Heart left ventricle (tissue), 13 donors: ENCODE measurements at regions not wholly inside any gene's neighbourhood (a gene's known extent, or its start where the extent isn't known, plus 50 kb on each side); places are given as distances from the start of the nearest gene placed in this dataset.

Source experiments
- POLR2A ChIP-seq, 2 donors: fragments of 450-650 bp; IDR thresholded peaks; one replicate each; pipeline ENCODE4 v1.6.1; 2017; ENCODE audit warnings: antibody characterized with exemption in 2 of 2, mild to moderate bottlenecking in 2 of 2, moderate library complexity in 2 of 2
- TF ChIP-seq, protein P1 (sequence below), 12 donors: fragments of 200-600 bp; sonication (generic) in 4 of 12; IDR thresholded peaks; one replicate each; pipeline versions ENCODE4 v1.5.0 to v1.8.0; 2018 to 2022; ENCODE audit warnings: antibody characterized with exemption in 12 of 12, mild to moderate bottlenecking in 5 of 12
- donor health status: ischemic (EF 13 %, LVEDD 7.1; RV severe dilation, severe dysfunction).
- donor health status: DM: no; HTN: yes; CAD: no.
- donor health status: DM: no; HTN: no; CAD: no.
- donor health status: ischemic (EF 25% LVEDD 6.9; RV normal size, moderate dysfunction).
- donor health status: ischemic (EF 25% LVEDD 5.7; RV mildly dilated, moderate dysfunction).
- donor health status: ischemic (EF 35%, LVEDD 5.7; RV mildly dilated, moderate dysfunction).
- donor health status: nonischemic (EF 11% LVEDD 7.7; RV severe dilation, severe dysfunction).
- donor health status: DM: yes; HTN: yes; CAD: no.
- donor health status: PGD.
- donor health status: ischemic (EF 29% LVEDD 5.4; RV normal size, mild dysfunction).
- donor health status: nonischemic (EF 23%, LVEDD 6.1; RV moderate dilation, normal function).

DNA sequence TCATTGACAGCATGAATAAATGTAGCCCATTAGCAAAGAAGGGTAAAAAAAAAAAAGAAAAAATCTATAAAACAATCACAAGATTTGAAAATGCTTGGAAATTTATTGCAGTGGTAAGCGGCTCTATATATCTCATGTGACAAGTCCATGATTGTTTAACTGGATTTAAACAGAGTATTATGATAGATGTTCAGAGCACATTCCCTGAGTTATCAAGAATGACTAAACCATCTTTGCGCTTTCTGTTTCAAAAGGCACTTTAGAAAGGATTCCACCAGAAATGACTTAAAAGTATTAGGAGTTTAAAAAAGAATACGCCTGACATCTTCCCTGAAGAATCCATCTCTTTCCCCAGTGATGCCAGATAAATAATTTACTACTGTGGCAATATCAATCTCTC, 409.5 kb upstream of the UBE2E3 start:
- TF ChIP-seq, protein P1, sequence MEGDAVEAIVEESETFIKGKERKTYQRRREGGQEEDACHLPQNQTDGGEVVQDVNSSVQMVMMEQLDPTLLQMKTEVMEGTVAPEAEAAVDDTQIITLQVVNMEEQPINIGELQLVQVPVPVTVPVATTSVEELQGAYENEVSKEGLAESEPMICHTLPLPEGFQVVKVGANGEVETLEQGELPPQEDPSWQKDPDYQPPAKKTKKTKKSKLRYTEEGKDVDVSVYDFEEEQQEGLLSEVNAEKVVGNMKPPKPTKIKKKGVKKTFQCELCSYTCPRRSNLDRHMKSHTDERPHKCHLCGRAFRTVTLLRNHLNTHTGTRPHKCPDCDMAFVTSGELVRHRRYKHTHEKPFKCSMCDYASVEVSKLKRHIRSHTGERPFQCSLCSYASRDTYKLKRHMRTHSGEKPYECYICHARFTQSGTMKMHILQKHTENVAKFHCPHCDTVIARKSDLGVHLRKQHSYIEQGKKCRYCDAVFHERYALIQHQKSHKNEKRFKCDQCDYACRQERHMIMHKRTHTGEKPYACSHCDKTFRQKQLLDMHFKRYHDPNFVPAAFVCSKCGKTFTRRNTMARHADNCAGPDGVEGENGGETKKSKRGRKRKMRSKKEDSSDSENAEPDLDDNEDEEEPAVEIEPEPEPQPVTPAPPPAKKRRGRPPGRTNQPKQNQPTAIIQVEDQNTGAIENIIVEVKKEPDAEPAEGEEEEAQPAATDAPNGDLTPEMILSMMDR (IDR thresholded peaks at IDR 0.05) = no peak
- no peak for TF ChIP-seq POLR2A (IDR thresholded peaks at IDR 0.05)
